Keratinocyte (primary cell): ENCODE measurements at regions not wholly inside any gene's neighbourhood (a gene's known extent, or its start where the extent isn't known, plus 50 kb on each side); places are given as distances from the start of the nearest gene placed in this dataset.

Experiments used
- DNase-seq: peaks from one replicate; pipeline ENCODE4 v3.0.0-alpha.2; 2011; ENCODE audit warnings: low read depth, missing footprints, low spot score
- FAIRE-seq: peaks from 2 replicates; lab custom pipeline; 2011; peaks lifted over from hg19 to GRCh38; lab: Jason Lieb, UNC
- H2AFZ ChIP-seq: 2 replicates; pipeline ENCODE4 v1.6.0; 2012; ENCODE audit warnings: low read length, control low read depth, inconsistent platforms; ENCODE audit not compliant: control insufficient read depth
- H3K27ac ChIP-seq: 2 replicates; pipeline ENCODE4 v1.5.1; 2011; ENCODE audit warnings: low read length; ENCODE audit not compliant: control insufficient read depth, insufficient read depth
- H3K27me3 ChIP-seq: 3 replicates; pipeline ENCODE4 v1.6.0; 2011; ENCODE audit warnings: low read length; ENCODE audit not compliant: control insufficient read depth, insufficient read depth; ENCODE audit errors: extremely low read depth
- H3K36me3 ChIP-seq, 2 experiments: 2 replicates in 1 of 2; 3 replicates in 1 of 2; pipeline ENCODE4 v1.5.1; 2011; ENCODE audit warnings: low read length in 2 of 2, mild to moderate bottlenecking in 1 of 2; ENCODE audit not compliant: control insufficient read depth in 2 of 2, insufficient read depth in 2 of 2; ENCODE audit errors: extremely low read depth in 1 of 2
- H3K4me1 ChIP-seq: 3 replicates; pipeline ENCODE4 v1.5.1; 2011; ENCODE audit warnings: low read length; ENCODE audit not compliant: control insufficient read depth, insufficient read depth; ENCODE audit errors: extremely low read depth
- H3K4me2 ChIP-seq: 3 replicates; pipeline ENCODE4 v1.6.0; 2011; ENCODE audit warnings: low read depth, low read length; ENCODE audit not compliant: control insufficient read depth, insufficient read depth; ENCODE audit errors: extremely low read depth
- H3K4me3 ChIP-seq, 3 experiments: fragments of 200-600 bp in 1 of 3; sonication (generic) in 1 of 3; 2 replicates in 2 of 3; 3 replicates in 1 of 3; pipeline ENCODE4 v1.5.1; 2011 to 2016; ENCODE audit warnings: low read length in 3 of 3, mild to moderate bottlenecking in 3 of 3, control low read depth in 2 of 3, inconsistent platforms in 1 of 3, low read depth in 1 of 3, mixed read lengths in 1 of 3, mixed run types in 1 of 3, moderate library complexity in 1 of 3; ENCODE audit not compliant: control insufficient read depth in 2 of 3, insufficient read depth in 2 of 3; ENCODE audit errors: extremely low read depth in 1 of 3
- H3K79me2 ChIP-seq: 2 replicates; pipeline ENCODE4 v1.6.0; 2012; ENCODE audit warnings: low read length; ENCODE audit not compliant: control insufficient read depth, insufficient read depth
- H3K9ac ChIP-seq: 3 replicates; pipeline ENCODE4 v1.6.0; 2011; ENCODE audit warnings: low read length; ENCODE audit not compliant: control insufficient read depth, insufficient read depth; ENCODE audit errors: extremely low read depth
- H3K9me1 ChIP-seq: 3 replicates; pipeline ENCODE4 v1.6.0; 2011; ENCODE audit warnings: low read length; ENCODE audit not compliant: control insufficient read depth, insufficient read depth; ENCODE audit errors: extremely low read depth
- H3K9me3 ChIP-seq: 2 replicates; pipeline ENCODE4 v1.5.1; 2012; ENCODE audit warnings: low read depth, low read length; ENCODE audit not compliant: control insufficient read depth
- H4K20me1 ChIP-seq: 3 replicates; pipeline ENCODE4 v1.6.0; 2011; ENCODE audit warnings: low read length; ENCODE audit not compliant: control insufficient read depth, insufficient read depth; ENCODE audit errors: extremely low read depth
- CTCF ChIP-seq, 3 experiments: IDR thresholded peaks in 1 of 3; conservative IDR thresholded peaks in 1 of 3; optimal IDR thresholded peaks in 1 of 3; 2 replicates in 2 of 3; 3 replicates in 1 of 3; pipeline versions ENCODE3 to v1.5.1; 2011; ENCODE audit warnings: low read length in 3 of 3, mild to moderate bottlenecking in 3 of 3, moderate library complexity in 2 of 3, control low read depth in 1 of 3, inconsistent platforms in 1 of 3; ENCODE audit not compliant: insufficient read depth in 2 of 3; ENCODE audit errors: extremely low read depth in 1 of 3
- EZH2 ChIP-seq: IDR thresholded peaks from one replicate; pipeline ENCODE4 v1.6.1; 2012; ENCODE audit warnings: inconsistent platforms, mild to moderate bottlenecking, low read length, moderate library complexity
- dilution Hi-C: fragments of 300-500 bp; cut with MboI; formaldehyde crosslinking; loops from one replicate; pipeline ENCODE4 v1.7.0; 2020; ENCODE audit warnings: low sequenced_read_pairs; ENCODE audit not compliant: extremely low pct_ligation_motif_present

- H3K9ac ChIP-seq = no peak overlapping the region
- dilution Hi-C loops = no loop called here
- FAIRE-seq = no peak
- DNase-seq = no peak
- no peaks in the 10 kb centered on the region for H3K36me3 ChIP-seq
- no peaks in the 10 kb centered on the region for H4K20me1 ChIP-seq
- H3K27me3 ChIP-seq = no peaks in the 10 kb centered on the region
- H2AFZ ChIP-seq = no peak overlapping the region
- H3K4me2 ChIP-seq = no peak overlapping the region
- no peaks in the 10 kb centered on the region for H3K9me3 ChIP-seq
- H3K4me3 ChIP-seq = no peak overlapping the region
- no peaks in the 10 kb centered on the region for H3K79me2 ChIP-seq
- no peaks in the 10 kb centered on the region for H3K9me1 ChIP-seq
- no peak overlapping the region for H3K27ac ChIP-seq
- no peaks in the 10 kb centered on the region for H3K4me1 ChIP-seq
- TF ChIP-seq EZH2 (no peak), CTCF (optimal IDR thresholded peaks at IDR 0.05 in 1 of 3, IDR thresholded peaks at IDR 0.05 in 1 of 3, conservative IDR thresholded peaks at IDR 0.05 in 1 of 3; ENCODE audit: extremely low read depth in 1 of 3, insufficient read depth in 2 of 3, low read length in 3 of 3) (no peak)
These were observed 996.2 kb upstream of the FANCL start for GRCh38 chr2:59237311-59237710.

- Histone ChIP-seq H3K4me2 (no peak overlapping the region), H4K20me1 (no peaks in the 10 kb centered on the region), H3K9me1 (no peaks in the 10 kb centered on the region), H3K4me3 (no peak overlapping the region), H3K79me2 (no peaks in the 10 kb centered on the region), H3K9me3 (no peaks in the 10 kb centered on the region), H3K27me3 (no peaks in the 10 kb centered on the region), H3K27ac (no peak overlapping the region), H3K9ac (no peak overlapping the region), H2AFZ (no peak overlapping the region), H3K36me3 (no peaks in the 10 kb centered on the region), H3K4me1 (no peaks in the 10 kb centered on the region)
- DNase-seq = no peak
- no peak for TF ChIP-seq EZH2
- no peak for TF ChIP-seq CTCF (optimal IDR thresholded peaks at IDR 0.05 in 1 of 3, IDR thresholded peaks at IDR 0.05 in 1 of 3, conservative IDR thresholded peaks at IDR 0.05 in 1 of 3; ENCODE audit: extremely low read depth in 1 of 3, insufficient read depth in 2 of 3, low read length in 3 of 3)
- FAIRE-seq = no peak
- dilution Hi-C loops = no loop called here
These were observed 995.6 kb upstream of the FANCL start for GRCh38 chr2:59236723-59237122.
